ENCODE measurements at regions not wholly inside any gene's neighbourhood (a gene's known extent, or its start where the extent isn't known, plus 50 kb on each side); places are given as distances from the start of the nearest gene placed in this dataset.

DNA sequence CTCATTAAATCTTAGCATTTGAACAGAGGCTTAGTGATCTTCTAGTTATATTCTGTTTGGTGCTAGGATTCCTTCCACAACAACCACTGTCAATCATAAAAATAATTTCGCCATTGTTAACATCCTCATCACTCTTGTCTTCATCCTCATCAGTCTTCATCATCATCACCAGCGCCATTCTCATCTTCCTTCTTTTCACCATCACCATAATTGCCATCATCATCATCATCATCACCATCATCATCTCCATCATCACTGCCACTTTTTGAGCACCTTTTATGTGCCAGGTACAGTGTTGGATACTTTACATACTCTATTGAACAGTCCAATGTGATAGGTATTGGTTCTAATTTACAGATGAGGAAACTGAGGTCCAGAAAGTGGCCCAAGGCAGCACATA is 245.7 kb downstream of the PTPRU start:
- intact Hi-C loops (cut with DNase I, micrococcal nuclease), result no loop called here
- Histone ChIP-seq H3K4me1 (ENCODE audit: low read depth) (no peaks in the 10 kb centered on the region), H3K9me3 (no peaks in the 10 kb centered on the region), H3K4me3 (no peak overlapping the region), H3K36me3 (ENCODE audit: low read depth) (no peaks in the 10 kb centered on the region)
- TF ChIP-seq, protein P1, sequence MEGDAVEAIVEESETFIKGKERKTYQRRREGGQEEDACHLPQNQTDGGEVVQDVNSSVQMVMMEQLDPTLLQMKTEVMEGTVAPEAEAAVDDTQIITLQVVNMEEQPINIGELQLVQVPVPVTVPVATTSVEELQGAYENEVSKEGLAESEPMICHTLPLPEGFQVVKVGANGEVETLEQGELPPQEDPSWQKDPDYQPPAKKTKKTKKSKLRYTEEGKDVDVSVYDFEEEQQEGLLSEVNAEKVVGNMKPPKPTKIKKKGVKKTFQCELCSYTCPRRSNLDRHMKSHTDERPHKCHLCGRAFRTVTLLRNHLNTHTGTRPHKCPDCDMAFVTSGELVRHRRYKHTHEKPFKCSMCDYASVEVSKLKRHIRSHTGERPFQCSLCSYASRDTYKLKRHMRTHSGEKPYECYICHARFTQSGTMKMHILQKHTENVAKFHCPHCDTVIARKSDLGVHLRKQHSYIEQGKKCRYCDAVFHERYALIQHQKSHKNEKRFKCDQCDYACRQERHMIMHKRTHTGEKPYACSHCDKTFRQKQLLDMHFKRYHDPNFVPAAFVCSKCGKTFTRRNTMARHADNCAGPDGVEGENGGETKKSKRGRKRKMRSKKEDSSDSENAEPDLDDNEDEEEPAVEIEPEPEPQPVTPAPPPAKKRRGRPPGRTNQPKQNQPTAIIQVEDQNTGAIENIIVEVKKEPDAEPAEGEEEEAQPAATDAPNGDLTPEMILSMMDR (IDR thresholded peaks at IDR 0.05), result no peak
- no peak for DNase-seq
- ATAC-seq, result no peak

DNA sequence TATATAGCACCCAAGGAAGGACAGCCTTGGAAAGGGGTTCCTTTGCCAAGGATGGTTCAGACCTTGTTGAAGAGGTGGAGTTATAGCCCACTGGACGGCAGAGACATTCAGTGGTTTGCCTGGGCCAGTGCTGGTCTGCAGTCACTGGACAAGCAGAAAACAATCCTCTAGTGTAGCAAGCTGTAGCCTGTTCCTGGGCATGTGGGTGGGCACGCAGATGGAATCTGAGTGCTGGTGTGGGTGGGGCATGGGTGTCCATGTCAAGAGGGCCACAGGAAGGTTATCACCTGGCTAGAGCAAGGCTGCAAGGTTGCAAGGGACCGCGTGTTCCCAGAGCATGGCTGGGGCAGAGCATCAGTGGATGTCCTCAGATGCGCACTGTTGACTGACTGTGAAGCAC is 244.7 kb downstream of the PTPRU start:
- no peak for ATAC-seq
- no peaks in the 10 kb centered on the region for H3K9me3 ChIP-seq
- DNase-seq, result no peak

DNA sequence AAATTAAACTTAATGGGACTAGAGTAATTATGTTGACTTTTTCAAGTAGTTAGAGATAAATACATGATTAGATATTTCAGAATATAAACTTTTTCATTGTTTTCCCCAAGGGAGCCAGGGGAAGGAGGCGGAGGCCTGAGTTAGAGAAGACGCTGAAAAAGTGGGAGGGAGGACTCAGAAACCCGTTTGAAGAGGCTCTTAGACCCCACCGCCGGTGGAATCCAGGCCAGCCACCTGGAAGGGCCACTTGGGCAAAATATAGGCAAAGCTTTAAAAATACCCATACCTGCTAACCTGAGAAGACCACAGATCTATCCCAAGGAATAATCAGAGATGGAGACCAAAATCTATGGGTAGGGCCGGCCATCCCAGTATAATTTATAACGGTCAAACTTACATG is 242.6 kb downstream of the PTPRU start:
- ATAC-seq, result no peak
- TF ChIP-seq, protein P1 (IDR thresholded peaks at IDR 0.05), result no peak
- Histone ChIP-seq H3K4me1 (ENCODE audit: low read depth) (no peaks in the 10 kb centered on the region), H3K9me3 (no peaks in the 10 kb centered on the region), H3K4me3 (no peak overlapping the region), H3K36me3 (ENCODE audit: low read depth) (no peaks in the 10 kb centered on the region)
- intact Hi-C loops (cut with DNase I, micrococcal nuclease), result no loop called here
- no peak for DNase-seq

More for the DNA sequence above, 244.7 kb downstream of the PTPRU start:
- TF ChIP-seq, protein P1 (IDR thresholded peaks at IDR 0.05), result no peak
- intact Hi-C loops (cut with DNase I, micrococcal nuclease), result no loop called here
- Histone ChIP-seq H3K4me1 (ENCODE audit: low read depth) (no peaks in the 10 kb centered on the region), H3K4me3 (no peak overlapping the region), H3K36me3 (ENCODE audit: low read depth) (no peaks in the 10 kb centered on the region)

DNA sequence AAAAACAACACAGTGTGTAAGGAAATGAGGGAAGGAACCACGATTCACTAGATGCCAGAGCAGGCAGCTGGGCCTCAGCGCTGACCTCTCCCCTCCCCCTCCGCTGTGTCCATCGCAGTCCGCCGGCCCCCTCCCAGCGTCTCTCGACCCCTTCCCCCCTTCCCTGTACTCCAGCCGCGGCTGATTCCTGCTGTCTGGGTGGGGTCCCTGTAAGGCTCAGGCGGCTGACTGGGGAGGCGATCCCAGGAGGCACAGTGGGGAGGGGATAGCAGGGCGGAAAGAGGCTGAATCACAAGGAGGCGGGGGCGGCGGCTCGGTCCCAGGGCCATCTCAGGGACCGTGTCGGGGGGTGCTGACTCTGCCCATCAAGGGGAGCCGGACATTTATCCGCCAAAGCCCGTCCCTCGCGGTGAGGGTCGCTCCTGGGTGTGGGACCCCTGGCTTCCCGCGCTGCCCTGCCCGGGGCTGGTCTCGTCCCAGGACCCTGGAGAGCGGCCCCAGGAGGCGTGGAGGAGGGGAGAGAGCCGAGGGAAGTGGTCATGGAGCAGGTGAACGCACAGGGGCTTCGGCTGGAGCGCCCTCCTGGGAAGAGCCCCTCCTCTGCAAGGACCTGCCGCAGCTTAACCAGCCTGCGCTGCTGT is 241.9 kb downstream of the PTPRU start:
- ATAC-seq, result no peak

DNA sequence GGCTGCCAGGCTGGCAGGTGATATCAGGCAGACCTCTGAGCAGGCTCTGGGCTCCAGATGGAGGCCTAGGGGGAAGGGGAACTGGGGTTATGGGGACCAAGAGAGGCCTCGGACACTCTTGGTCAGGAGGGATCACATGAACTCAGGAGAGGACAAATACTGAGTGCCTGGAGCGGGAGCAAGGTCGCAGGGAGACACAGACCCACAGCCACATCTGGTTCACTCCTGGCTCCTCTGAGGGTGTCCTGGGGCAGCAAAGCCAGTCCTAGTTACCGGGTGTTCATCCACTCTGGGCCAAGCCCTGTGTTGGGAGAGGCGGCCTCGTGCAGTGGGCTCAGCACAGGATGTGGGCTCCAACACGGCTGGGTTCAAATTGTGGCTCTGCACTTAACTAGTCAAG is 239.0 kb downstream of the PTPRU start:
- TF ChIP-seq, protein P1 (IDR thresholded peaks at IDR 0.05), result no peak
- intact Hi-C loops (cut with DNase I, micrococcal nuclease), result no loop called here
- ATAC-seq, result no peak
- Histone ChIP-seq H3K9me3 (no peaks in the 10 kb centered on the region), H3K36me3 (ENCODE audit: low read depth) (no peaks in the 10 kb centered on the region), H3K4me1 (ENCODE audit: low read depth) (no peaks in the 10 kb centered on the region), H3K4me3 (no peak overlapping the region)
- DNase-seq, result no peak

More for the DNA sequence above, 241.9 kb downstream of the PTPRU start:
- no peak for DNase-seq
- intact Hi-C loops (cut with DNase I, micrococcal nuclease), result no loop called here
- H3K4me3 ChIP-seq, result no peak overlapping the region
- no peaks in the 10 kb centered on the region for H3K36me3 ChIP-seq (ENCODE audit: low read depth)
- TF ChIP-seq, protein P1 (IDR thresholded peaks at IDR 0.05), result no peak
- no peaks in the 10 kb centered on the region for H3K4me1 ChIP-seq (ENCODE audit: low read depth)
- H3K9me3 ChIP-seq, result no peaks in the 10 kb centered on the region

Measured in mucosa of descending colon (tissue), 3 donors.